Fibroblast of pulmonary artery (primary cell): ENCODE measurements at regions not wholly inside any gene's neighbourhood (a gene's known extent, or its start where the extent isn't known, plus 50 kb on each side); places are given as distances from the start of the nearest gene placed in this dataset.

Experiments used
- DNase-seq: peaks from one replicate; pipeline ENCODE4 v3.0.0-alpha.2; 2010; ENCODE audit warnings: low read depth
- H3K4me3 ChIP-seq: replicated peaks from 2 replicates; pipeline ENCODE4 v1.5.1; 2011; ENCODE audit warnings: low read depth, mild to moderate bottlenecking, control low read depth, low read length, moderate library complexity
- TF ChIP-seq, protein P1 (sequence below): IDR thresholded peaks from 2 replicates; pipeline ENCODE4 v1.5.1; 2011; ENCODE audit warnings: mild to moderate bottlenecking, control low read depth, low read length, inconsistent platforms; ENCODE audit errors: missing control alignments

DNA sequence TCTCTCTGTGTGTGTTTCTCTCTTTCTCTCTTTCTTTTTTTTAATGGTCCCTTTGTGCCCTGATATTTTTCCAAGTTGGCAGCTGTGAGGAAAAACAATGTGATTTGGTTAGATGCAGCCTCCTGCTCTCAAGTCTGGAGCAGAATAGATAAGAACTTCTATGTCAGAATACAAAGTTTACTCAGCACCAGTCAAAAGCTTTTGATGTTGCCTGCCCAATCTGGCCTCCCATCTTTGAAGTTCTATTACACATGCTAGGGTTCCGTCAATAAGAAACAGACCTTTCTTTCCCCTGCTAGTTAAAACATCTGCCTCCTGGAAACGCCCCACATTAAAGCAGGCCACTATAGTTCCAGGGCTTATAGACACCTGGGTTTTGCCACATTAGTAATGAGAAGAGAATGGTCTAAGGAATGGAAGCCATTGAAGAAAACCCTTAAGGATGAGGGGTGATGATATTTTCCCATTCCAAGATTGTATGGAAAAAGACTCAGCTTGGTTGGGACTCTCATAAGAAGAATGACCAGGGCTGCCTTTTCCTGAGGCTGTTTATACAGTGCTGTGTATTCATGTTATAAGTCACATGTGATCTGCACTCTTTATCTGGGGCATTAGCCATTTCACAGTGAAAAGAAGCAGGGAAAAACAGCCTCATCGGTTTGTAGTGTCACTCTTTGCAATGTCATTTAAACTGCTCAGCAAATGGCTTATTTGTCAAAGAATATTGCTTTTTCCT is 414.7 kb upstream of the PROX1 start:
- TF ChIP-seq, protein P1, sequence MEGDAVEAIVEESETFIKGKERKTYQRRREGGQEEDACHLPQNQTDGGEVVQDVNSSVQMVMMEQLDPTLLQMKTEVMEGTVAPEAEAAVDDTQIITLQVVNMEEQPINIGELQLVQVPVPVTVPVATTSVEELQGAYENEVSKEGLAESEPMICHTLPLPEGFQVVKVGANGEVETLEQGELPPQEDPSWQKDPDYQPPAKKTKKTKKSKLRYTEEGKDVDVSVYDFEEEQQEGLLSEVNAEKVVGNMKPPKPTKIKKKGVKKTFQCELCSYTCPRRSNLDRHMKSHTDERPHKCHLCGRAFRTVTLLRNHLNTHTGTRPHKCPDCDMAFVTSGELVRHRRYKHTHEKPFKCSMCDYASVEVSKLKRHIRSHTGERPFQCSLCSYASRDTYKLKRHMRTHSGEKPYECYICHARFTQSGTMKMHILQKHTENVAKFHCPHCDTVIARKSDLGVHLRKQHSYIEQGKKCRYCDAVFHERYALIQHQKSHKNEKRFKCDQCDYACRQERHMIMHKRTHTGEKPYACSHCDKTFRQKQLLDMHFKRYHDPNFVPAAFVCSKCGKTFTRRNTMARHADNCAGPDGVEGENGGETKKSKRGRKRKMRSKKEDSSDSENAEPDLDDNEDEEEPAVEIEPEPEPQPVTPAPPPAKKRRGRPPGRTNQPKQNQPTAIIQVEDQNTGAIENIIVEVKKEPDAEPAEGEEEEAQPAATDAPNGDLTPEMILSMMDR = no peak
- H3K4me3 ChIP-seq = no peak overlapping the region
- DNase-seq = no peak

DNA sequence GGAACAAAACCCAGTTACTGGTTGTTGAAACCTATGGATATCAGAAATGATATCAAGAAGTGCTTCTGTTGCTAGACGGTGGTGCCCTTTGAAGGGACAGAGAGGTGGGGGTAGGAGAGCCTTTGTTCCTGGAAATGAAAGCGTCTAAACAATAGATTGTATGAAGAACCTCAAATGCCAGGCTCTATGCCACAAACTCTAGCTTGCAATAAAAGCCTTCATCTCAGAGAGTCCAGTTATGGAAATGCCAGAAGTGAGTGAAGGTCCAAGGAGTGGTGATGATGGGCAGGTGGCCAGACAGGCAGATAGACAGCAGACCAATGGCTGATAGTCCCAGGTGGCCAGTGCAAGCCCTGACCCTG is 414.1 kb upstream of the PROX1 start:
- H3K4me3 ChIP-seq = no peak overlapping the region
- TF ChIP-seq, protein P1 = no peak
- DNase-seq = no peak

DNA sequence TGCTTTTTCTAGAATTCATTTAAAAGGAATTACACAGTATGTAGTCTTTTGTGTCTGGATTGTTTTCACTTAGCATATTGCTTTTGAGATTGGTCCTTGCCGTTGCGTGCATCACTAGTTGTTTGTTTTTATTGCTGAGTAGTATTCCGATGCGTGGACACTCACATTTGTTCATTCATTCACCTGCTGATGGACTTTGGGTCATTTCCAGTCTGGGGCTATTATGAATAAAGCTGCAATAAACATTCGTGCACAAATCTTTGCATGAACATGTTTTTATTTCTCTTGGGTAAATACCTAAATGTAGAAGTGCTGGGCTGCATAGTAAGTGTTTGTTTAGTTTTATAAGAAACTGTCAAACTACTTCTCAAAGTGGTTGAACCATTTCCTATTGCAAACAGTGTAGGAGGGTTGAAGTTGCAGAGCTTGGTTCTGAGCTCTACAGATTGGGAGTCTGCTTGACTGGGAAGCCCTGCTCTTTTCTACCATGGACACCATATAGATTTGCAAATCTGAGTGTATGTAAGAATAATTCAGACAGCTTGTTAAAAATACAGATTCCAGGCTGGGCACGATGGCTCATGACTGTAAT is 404.7 kb upstream of the PROX1 start:
- no peak for DNase-seq
- TF ChIP-seq, protein P1 = no peak
- H3K4me3 ChIP-seq = no peak overlapping the region

GRCh38 chr1:213584272-213584671 is 403.5 kb upstream of the PROX1 start:
- DNase-seq = no peak
- TF ChIP-seq, protein P1 = no peak
- H3K4me3 ChIP-seq = no peak overlapping the region

GRCh38 chr1:213585402-213585801 is 402.4 kb upstream of the PROX1 start:
- no peak for DNase-seq
- TF ChIP-seq, protein P1 = no peak
- no peak overlapping the region for H3K4me3 ChIP-seq

DNA sequence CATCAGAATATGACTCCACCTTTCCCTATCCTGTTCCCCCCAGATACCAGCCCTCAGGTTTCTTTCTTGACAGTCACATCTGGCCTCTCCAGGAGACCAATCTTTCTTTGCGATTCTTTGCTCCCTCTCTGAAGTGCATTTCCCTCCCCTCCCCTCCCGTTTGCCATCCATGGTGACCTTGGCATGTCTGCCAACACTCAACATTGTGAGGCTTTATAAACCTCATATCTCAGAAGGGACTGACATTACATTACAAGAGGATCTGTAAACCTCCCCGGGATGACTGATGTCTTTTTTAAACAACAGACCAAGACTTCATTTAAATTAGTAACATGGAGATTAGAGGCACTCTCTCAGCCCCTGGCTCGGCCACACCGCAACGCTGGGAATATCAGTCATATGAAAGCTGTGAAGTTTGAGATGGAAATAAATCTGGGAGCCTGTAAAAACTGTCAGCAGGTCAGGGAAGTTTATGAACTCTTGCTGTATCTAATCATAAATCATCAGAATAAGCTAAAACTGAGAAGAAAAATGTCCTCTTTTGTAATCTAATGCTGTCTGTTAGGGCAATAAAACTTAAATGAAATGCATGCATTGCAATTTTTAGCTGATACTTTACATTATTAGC is 401.7 kb upstream of the PROX1 start:
- TF ChIP-seq, protein P1 = no peak
- H3K4me3 ChIP-seq = no peak overlapping the region
- DNase-seq = no peak
